ENCODE measurements at regions not wholly inside any gene's neighbourhood (a gene's known extent, or its start where the extent isn't known, plus 50 kb on each side); places are given as distances from the start of the nearest gene placed in this dataset.

- no peak for TF ChIP-seq ZFX (IDR thresholded peaks at IDR 0.05; ENCODE audit: borderline replicate concordance)
- TF ChIP-seq CTCF (IDR thresholded peaks at IDR 0.05): no peak
- no peak overlapping the region for H3K27ac ChIP-seq
Measured at GRCh38 chr3:104127830-104128229, 1238.9 kb upstream of the ALCAM start.

- TF ChIP-seq CTCF (IDR thresholded peaks at IDR 0.05) (no peak), ZFX (IDR thresholded peaks at IDR 0.05; ENCODE audit: borderline replicate concordance) (no peak)
- H3K27ac ChIP-seq: no peak overlapping the region
Measured at GRCh38 chr3:104132566-104133403, 1233.9 kb upstream of the ALCAM start.

GRCh38 chr3:104133630-104134029 is 1233.1 kb upstream of the ALCAM start:
- TF ChIP-seq ZFX (IDR thresholded peaks at IDR 0.05; ENCODE audit: borderline replicate concordance) (no peak), CTCF (IDR thresholded peaks at IDR 0.05) (no peak)
- H3K27ac ChIP-seq: no peak overlapping the region

- no peak overlapping the region for H3K27ac ChIP-seq
- TF ChIP-seq CTCF (IDR thresholded peaks at IDR 0.05) (no peak), ZFX (IDR thresholded peaks at IDR 0.05; ENCODE audit: borderline replicate concordance) (no peak)
Measured at GRCh38 chr3:104137116-104137515, 1229.6 kb upstream of the ALCAM start.

GRCh38 chr3:104145164-104145563 is 1221.5 kb upstream of the ALCAM start:
- TF ChIP-seq CTCF (IDR thresholded peaks at IDR 0.05) (no peak), ZFX (IDR thresholded peaks at IDR 0.05; ENCODE audit: borderline replicate concordance) (no peak)
- H3K27ac ChIP-seq: no peak overlapping the region

- TF ChIP-seq CTCF (IDR thresholded peaks at IDR 0.05) (no peak), ZFX (IDR thresholded peaks at IDR 0.05; ENCODE audit: borderline replicate concordance) (no peak)
- H3K27ac ChIP-seq: no peak overlapping the region
Measured at GRCh38 chr3:104149154-104149553, 1217.6 kb upstream of the ALCAM start.

- TF ChIP-seq ZFX (IDR thresholded peaks at IDR 0.05; ENCODE audit: borderline replicate concordance) (no peak), CTCF (IDR thresholded peaks at IDR 0.05) (no peak)
- no peak overlapping the region for H3K27ac ChIP-seq
Measured at GRCh38 chr3:104150724-104151123, 1216.0 kb upstream of the ALCAM start.

Measured in 22Rv1 (cell line).